ENCODE measurements at regions not wholly inside any gene's neighbourhood (a gene's known extent, or its start where the extent isn't known, plus 50 kb on each side); places are given as distances from the start of the nearest gene placed in this dataset.

- DNase-seq (ENCODE audit: low read depth in 1 of 2, low spot score in 1 of 2) = no peak
- TF ChIP-seq CTCF (IDR thresholded peaks at IDR 0.05; ENCODE audit: low read depth, low read length) = no peak
Measured at GRCh38 chr22:27487600-27488452, 313.7 kb downstream of the MN1 start.

GRCh38 chr22:27488456-27489177 lies 312.9 kb downstream of the MN1 start:
- H3K4me1 ChIP-seq (ENCODE audit: low read depth) = peaks cover 7% of the 10 kb centered on the region
- peak in 1 of 2 donors; percentile 8 for DNase-seq (ENCODE audit: low read depth in 1 of 2, low spot score in 1 of 2)
- TF ChIP-seq CTCF (IDR thresholded peaks at IDR 0.05; ENCODE audit: low read depth, low read length) = no peak
- no peak overlapping the region for H3K4me3 ChIP-seq
- H3K9me3 ChIP-seq (ENCODE audit: low read depth) = no peaks in the 10 kb centered on the region
- H3K27ac ChIP-seq = no peak overlapping the region
- no peaks in the 10 kb centered on the region for H3K27me3 ChIP-seq
- no peaks in the 10 kb centered on the region for H3K36me3 ChIP-seq

More at GRCh38 chr22:27487600-27488452, 313.7 kb downstream of the MN1 start:
- Histone ChIP-seq H3K4me1 (ENCODE audit: low read depth) (peaks cover 7% of the 10 kb centered on the region), H3K27ac (no peak overlapping the region), H3K9me3 (ENCODE audit: low read depth) (no peaks in the 10 kb centered on the region), H3K36me3 (no peaks in the 10 kb centered on the region), H3K4me3 (no peak overlapping the region), H3K27me3 (no peaks in the 10 kb centered on the region)

- TF ChIP-seq CTCF (IDR thresholded peaks at IDR 0.05; ENCODE audit: low read depth, low read length) = no peak
- Histone ChIP-seq H3K27me3 (no peaks in the 10 kb centered on the region), H3K9me3 (ENCODE audit: low read depth) (no peaks in the 10 kb centered on the region), H3K27ac (no peak overlapping the region), H3K4me1 (ENCODE audit: low read depth) (peaks cover 7% of the 10 kb centered on the region), H3K4me3 (no peak overlapping the region), H3K36me3 (no peaks in the 10 kb centered on the region)
- peak in 1 of 2 donors; percentile 44 for DNase-seq (ENCODE audit: low read depth in 1 of 2, low spot score in 1 of 2)
Measured at GRCh38 chr22:27489178-27489675, 312.3 kb downstream of the MN1 start.

- Histone ChIP-seq H3K9me3 (ENCODE audit: low read depth) (no peaks in the 10 kb centered on the region), H3K27me3 (no peaks in the 10 kb centered on the region), H3K36me3 (no peaks in the 10 kb centered on the region), H3K4me3 (no peak overlapping the region), H3K27ac (no peak overlapping the region), H3K4me1 (ENCODE audit: low read depth) (peaks cover 7% of the 10 kb centered on the region)
- TF ChIP-seq CTCF (IDR thresholded peaks at IDR 0.05; ENCODE audit: low read depth, low read length) = no peak
- no peak for DNase-seq (ENCODE audit: low read depth in 1 of 2, low spot score in 1 of 2)
Measured at GRCh38 chr22:27490080-27490479, 311.5 kb downstream of the MN1 start.

- no peaks in the 10 kb centered on the region for H3K9me3 ChIP-seq (ENCODE audit: low read depth)
- no peaks in the 10 kb centered on the region for H3K27me3 ChIP-seq
- TF ChIP-seq CTCF (IDR thresholded peaks at IDR 0.05; ENCODE audit: low read depth, low read length) = no peak
Measured at GRCh38 chr22:27491888-27492287, 309.7 kb downstream of the MN1 start.

More at GRCh38 chr22:27491888-27492287, 309.7 kb downstream of the MN1 start:
- Histone ChIP-seq H3K4me3 (no peak overlapping the region), H3K4me1 (ENCODE audit: low read depth) (peaks cover 7% of the 10 kb centered on the region), H3K36me3 (no peaks in the 10 kb centered on the region), H3K27ac (no peak overlapping the region)
- DNase-seq (ENCODE audit: low read depth in 1 of 2, low spot score in 1 of 2) = no peak

Measured in cardiac muscle cell (in vitro differentiated cells and primary cell).